GM23248 (cell line): ENCODE measurements at regions not wholly inside any gene's neighbourhood (a gene's known extent, or its start where the extent isn't known, plus 50 kb on each side); places are given as distances from the start of the nearest gene placed in this dataset.

Experiments used
- DNase-seq: peaks from one replicate; pipeline ENCODE4 v3.0.0-alpha.2; 2015
- H2AFZ ChIP-seq: fragments of 200-600 bp; sonication (generic); 2 replicates; pipeline ENCODE4 v1.6.1; 2016; ENCODE audit warnings: antibody characterized with exemption
- H3F3A ChIP-seq: fragments of 200-600 bp; sonication (generic); 2 replicates; pipeline ENCODE4 v1.6.1; 2016; ENCODE audit warnings: mild to moderate bottlenecking, antibody characterized with exemption, mixed run types; ENCODE audit not compliant: insufficient read depth
- H3K27ac ChIP-seq: fragments of 200-600 bp; sonication (generic); 2 replicates; pipeline ENCODE4 v1.5.1; 2016; ENCODE audit warnings: mild to moderate bottlenecking
- H3K27me3 ChIP-seq: fragments of 200-600 bp; sonication (generic); replicated peaks from 2 replicates; pipeline ENCODE4 v1.6.1; 2016; ENCODE audit warnings: mild to moderate bottlenecking; ENCODE audit not compliant: insufficient read depth
- H3K36me3 ChIP-seq: fragments of 200-600 bp; sonication (generic); 2 replicates; pipeline ENCODE4 v1.6.1; 2016; ENCODE audit warnings: low read depth, mild to moderate bottlenecking
- H3K4me1 ChIP-seq: fragments of 200-600 bp; sonication (generic); 2 replicates; pipeline ENCODE4 v1.6.1; 2016; ENCODE audit warnings: mild to moderate bottlenecking; ENCODE audit not compliant: insufficient read depth
- H3K4me2 ChIP-seq: fragments of 200-600 bp; sonication (generic); one replicate; pipeline ENCODE4 v1.6.1; 2016; ENCODE audit warnings: mild to moderate bottlenecking; ENCODE audit not compliant: unreplicated experiment
- H3K4me3 ChIP-seq: fragments of 200-600 bp; sonication (generic); 2 replicates; pipeline ENCODE4 v1.5.1; 2016; ENCODE audit warnings: mild to moderate bottlenecking
- H3K79me2 ChIP-seq: fragments of 200-600 bp; sonication (generic); 2 replicates; pipeline ENCODE4 v1.6.1; 2016; ENCODE audit warnings: mild to moderate bottlenecking; ENCODE audit not compliant: insufficient read depth
- H3K9ac ChIP-seq: fragments of 200-600 bp; sonication (generic); 2 replicates; pipeline ENCODE4 v1.6.1; 2016; ENCODE audit warnings: mild to moderate bottlenecking
- H3K9me2 ChIP-seq: fragments of 200-600 bp; sonication (generic); 2 replicates; pipeline ENCODE4 v1.6.1; 2016; ENCODE audit warnings: mixed run types, mild to moderate bottlenecking, moderate library complexity; ENCODE audit not compliant: insufficient read depth
- H3K9me3 ChIP-seq: fragments of 200-600 bp; sonication (generic); one replicate; pipeline ENCODE4 v1.6.1; 2017; ENCODE audit warnings: low read depth
- H4K20me1 ChIP-seq: fragments of 200-600 bp; sonication (generic); 2 replicates; pipeline ENCODE4 v1.6.0; 2016; ENCODE audit not compliant: insufficient read depth
- EZH2 ChIP-seq: fragments of 200-600 bp; sonication (generic); IDR thresholded peaks from 2 replicates; pipeline ENCODE4 v1.6.1; 2018; ENCODE audit warnings: antibody characterized with exemption, mild to moderate bottlenecking; ENCODE audit not compliant: insufficient read depth, poor library complexity, severe bottlenecking
- EZH2phosphoT487 ChIP-seq: fragments of 200-600 bp; sonication (generic); IDR thresholded peaks from 2 replicates; pipeline ENCODE4 v1.6.1; 2018; ENCODE audit warnings: antibody characterized with exemption, moderate library complexity, mild to moderate bottlenecking, low read depth; ENCODE audit not compliant: insufficient read depth
- WGBS, 2 experiments: methylation state at CpG; one replicate each; pipeline ENCODE4 v1.1.6; 2015 to 2017; ENCODE audit warnings: low lambda C conversion rate in 2 of 2, low coverage in 1 of 2; ENCODE audit errors: missing lambda C conversion rate in 2 of 2; 5-methylcytosine and 5-hydroxymethylcytosine counted together
- in situ Hi-C: fragments of 300-500 bp; cut with MboI; formaldehyde crosslinking; loops from 2 replicates; pipeline ENCODE4 v1.15.0; 2020

DNA sequence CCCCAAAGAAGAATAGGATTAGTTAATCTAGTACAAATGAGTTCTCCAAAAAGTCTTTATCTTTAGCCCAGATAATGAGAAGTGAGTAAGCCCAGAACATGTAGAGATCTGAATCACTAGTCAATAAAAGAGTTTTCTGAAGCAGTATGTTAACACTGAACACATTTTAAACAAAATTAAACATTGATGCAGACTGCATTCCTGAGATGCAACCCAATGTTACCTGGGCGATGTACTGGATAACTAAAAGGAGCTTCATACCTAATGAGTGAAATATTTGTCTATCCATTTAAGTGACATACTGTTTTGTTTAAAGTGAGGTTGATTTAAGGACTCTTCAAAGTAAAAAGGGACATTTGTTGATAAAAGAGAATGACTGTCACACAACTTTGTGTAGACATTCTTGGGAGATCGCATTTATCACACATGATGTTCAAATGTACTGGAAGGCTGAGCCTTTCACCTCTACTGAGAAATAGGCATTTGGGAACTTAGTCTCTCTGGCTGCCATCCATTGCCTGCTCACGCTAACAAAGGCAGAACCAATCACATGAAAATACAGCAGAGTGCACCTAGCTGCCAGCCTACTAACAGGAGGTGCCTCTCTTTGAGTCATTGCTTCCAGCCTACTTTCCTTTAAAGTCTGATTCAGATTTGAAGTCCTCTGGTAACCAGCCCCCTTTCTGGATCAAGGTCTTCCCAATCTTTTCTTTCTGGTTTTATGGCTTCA is 287.7 kb downstream of the BTG1 start:
- WGBS, 2 experiments, result 79 to 80% methylated on average over 3 of the region's 3 CpGs

DNA sequence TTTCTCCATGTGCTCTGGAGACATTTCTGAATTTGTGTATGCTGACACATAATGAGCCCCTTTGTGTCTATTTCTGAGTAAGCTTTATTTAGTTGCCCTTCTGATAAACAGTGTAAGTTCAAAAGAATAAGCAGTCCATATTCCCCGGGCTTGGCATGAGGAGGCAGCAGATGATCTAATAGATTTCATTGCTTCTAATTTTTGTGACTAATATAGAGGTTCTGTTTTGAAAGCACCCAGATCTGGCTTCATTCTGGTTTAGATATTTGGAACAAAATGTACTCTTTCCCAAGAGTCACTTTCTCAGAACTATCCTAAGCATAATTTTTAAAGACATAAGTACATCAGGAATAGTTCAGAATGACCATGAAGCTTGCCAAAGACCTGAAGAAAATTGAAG is 290.9 kb downstream of the BTG1 start:
- Histone ChIP-seq H3K27ac (no peak overlapping the region), H3K9me3 (no peaks in the 10 kb centered on the region), H3K27me3 (no peaks in the 10 kb centered on the region), H3K4me2 (no peak overlapping the region), H3K36me3 (no peaks in the 10 kb centered on the region), H3K9ac (no peak overlapping the region), H3K4me3 (no peak overlapping the region), H4K20me1 (no peaks in the 10 kb centered on the region), H3K4me1 (no peaks in the 10 kb centered on the region), H3K79me2 (no peaks in the 10 kb centered on the region), H3K9me2 (no peaks in the 10 kb centered on the region), H2AFZ (peak overlapping the region; percentile 50; the same call in 1 of the 2 replicates), H3F3A (no peaks in the 10 kb centered on the region)
- in situ Hi-C loops, result no loop called here
- TF ChIP-seq EZH2 (no peak), EZH2phosphoT487 (no peak)
- DNase-seq, result peak; percentile 63
- 0 to 3% methylated on average over 1 of the region's 1 CpG for WGBS, 2 experiments

More for the DNA sequence above, 287.7 kb downstream of the BTG1 start:
- Histone ChIP-seq H3K9ac (no peak overlapping the region), H3K4me1 (no peaks in the 10 kb centered on the region), H3K9me2 (no peaks in the 10 kb centered on the region), H3K4me3 (no peak overlapping the region), H3K36me3 (no peaks in the 10 kb centered on the region), H3K79me2 (no peaks in the 10 kb centered on the region), H3F3A (no peaks in the 10 kb centered on the region), H3K27me3 (no peaks in the 10 kb centered on the region), H3K4me2 (no peak overlapping the region), H3K9me3 (no peaks in the 10 kb centered on the region), H4K20me1 (no peaks in the 10 kb centered on the region), H3K27ac (no peak overlapping the region), H2AFZ (no peak overlapping the region)
- TF ChIP-seq EZH2, result no peak
- no peak for TF ChIP-seq EZH2phosphoT487
- no peak for DNase-seq
- in situ Hi-C loops, result no loop called here

GRCh38 chr12:91853350-91854127 is 292.1 kb downstream of the BTG1 start:
- no peaks in the 10 kb centered on the region for H3K9me2 ChIP-seq
- H4K20me1 ChIP-seq, result no peaks in the 10 kb centered on the region
- H3K9ac ChIP-seq, result no peak overlapping the region
- H3K27ac ChIP-seq, result no peak overlapping the region
- H3K79me2 ChIP-seq, result no peaks in the 10 kb centered on the region
- no peak overlapping the region for H3K4me3 ChIP-seq
- H2AFZ ChIP-seq, result no peak overlapping the region
- 91% methylated on average over 5 of the region's 5 CpGs for WGBS, 2 experiments
- no peaks in the 10 kb centered on the region for H3K4me1 ChIP-seq
- no peak for DNase-seq
- in situ Hi-C loops, result no loop called here
- H3K4me2 ChIP-seq, result no peak overlapping the region
- no peak for TF ChIP-seq EZH2phosphoT487
- TF ChIP-seq EZH2, result no peak
- H3K9me3 ChIP-seq, result no peaks in the 10 kb centered on the region
- H3K27me3 ChIP-seq, result no peaks in the 10 kb centered on the region
- H3K36me3 ChIP-seq, result no peaks in the 10 kb centered on the region
- H3F3A ChIP-seq, result no peaks in the 10 kb centered on the region

DNA sequence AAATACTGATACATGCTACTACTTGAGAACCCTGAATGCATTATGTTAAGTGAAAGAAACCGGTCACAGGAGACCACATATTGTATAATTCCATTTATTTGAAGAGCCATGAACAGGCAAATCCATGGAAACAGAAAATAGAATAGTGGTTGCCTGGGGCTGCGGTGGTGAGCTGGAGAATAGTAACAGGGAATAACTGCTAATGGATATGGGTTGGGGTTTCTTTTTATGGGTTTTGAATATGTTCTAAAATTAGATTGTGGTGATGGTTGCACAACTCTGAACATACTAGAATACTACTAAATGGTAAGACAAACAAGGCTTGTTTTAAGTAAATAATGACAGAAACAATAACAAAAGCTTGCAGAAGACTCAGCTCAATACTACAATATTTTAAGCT is 293.0 kb downstream of the BTG1 start:
- Histone ChIP-seq H3K9me3 (no peaks in the 10 kb centered on the region), H3F3A (no peaks in the 10 kb centered on the region), H3K36me3 (no peaks in the 10 kb centered on the region), H3K9me2 (no peaks in the 10 kb centered on the region), H3K9ac (no peak overlapping the region), H2AFZ (no peak overlapping the region), H3K4me3 (no peak overlapping the region), H3K27ac (no peak overlapping the region), H3K4me2 (no peak overlapping the region), H3K79me2 (no peaks in the 10 kb centered on the region), H3K27me3 (no peaks in the 10 kb centered on the region), H4K20me1 (no peaks in the 10 kb centered on the region), H3K4me1 (no peaks in the 10 kb centered on the region)
- DNase-seq, result no peak
- TF ChIP-seq EZH2 (no peak), EZH2phosphoT487 (no peak)
- in situ Hi-C loops, result no loop called here
- 43 to 52% methylated on average over 2 of the region's 2 CpGs for WGBS, 2 experiments
